Loucy (cell line): ENCODE measurements at regions not wholly inside any gene's neighbourhood (a gene's known extent, or its start where the extent isn't known, plus 50 kb on each side); places are given as distances from the start of the nearest gene placed in this dataset.

ENCODE experiments used
- H2AFZ ChIP-seq: fragments of 200-600 bp; sonication (generic); 2 replicates; pipeline ENCODE4 v1.6.0; 2016; ENCODE audit warnings: antibody characterized with exemption, mild to moderate bottlenecking, low read length, moderate library complexity
- H3F3A ChIP-seq: fragments of 200-600 bp; 2 replicates; pipeline ENCODE4 v1.6.0; 2016; ENCODE audit warnings: antibody characterized with exemption, low read depth, mild to moderate bottlenecking
- H3K27me3 ChIP-seq: fragments of 200-600 bp; sonication (generic); 2 replicates; pipeline ENCODE4 v1.6.1; 2014; ENCODE audit warnings: low read length, mild to moderate bottlenecking; ENCODE audit not compliant: insufficient read depth, poor library complexity, severe bottlenecking
- H3K36me3 ChIP-seq: fragments of 200-600 bp; sonication (generic); 2 replicates; pipeline ENCODE4 v1.6.1; 2016; ENCODE audit warnings: low read length; ENCODE audit not compliant: insufficient read depth
- H3K4me1 ChIP-seq: fragments of 200-600 bp; sonication (generic); 2 replicates; pipeline ENCODE4 v1.5.1; 2014; ENCODE audit warnings: low read length, mild to moderate bottlenecking; ENCODE audit not compliant: insufficient read depth, poor library complexity, severe bottlenecking
- H3K4me2 ChIP-seq: fragments of 200-600 bp; sonication (generic); 2 replicates; pipeline ENCODE4 v1.6.0; 2014; ENCODE audit warnings: antibody characterized with exemption, low read length, low read depth, mild to moderate bottlenecking; ENCODE audit not compliant: poor library complexity, severe bottlenecking
- H3K4me3 ChIP-seq: fragments of 200-600 bp; sonication (generic); 2 replicates; pipeline ENCODE4 v1.5.1; 2014; ENCODE audit warnings: low read length, mild to moderate bottlenecking, mixed read lengths; ENCODE audit not compliant: poor library complexity, severe bottlenecking
- H3K79me2 ChIP-seq: fragments of 200-600 bp; sonication (generic); 2 replicates; pipeline ENCODE4 v1.6.1; 2014; ENCODE audit warnings: low read length; ENCODE audit not compliant: insufficient read depth
- H3K9ac ChIP-seq: fragments of 200-600 bp; sonication (generic); 2 replicates; pipeline ENCODE4 v1.6.0; 2014; ENCODE audit warnings: mild to moderate bottlenecking, low read depth, low read length, moderate library complexity; ENCODE audit not compliant: poor library complexity, severe bottlenecking
- H3K9me2 ChIP-seq: fragments of 200-600 bp; sonication (generic); replicated peaks from 2 replicates; pipeline ENCODE4 v1.6.1; 2016; ENCODE audit warnings: low read depth, low read length, mixed read lengths
- H3K9me3 ChIP-seq: fragments of 200-600 bp; sonication (generic); 2 replicates; pipeline ENCODE4 v1.6.1; 2014; ENCODE audit warnings: mild to moderate bottlenecking, antibody characterized with exemption, low read length, low read depth; ENCODE audit not compliant: insufficient read depth
- H4K20me1 ChIP-seq: fragments of 200-600 bp; sonication (generic); 2 replicates; pipeline ENCODE4 v1.6.0; 2014; ENCODE audit warnings: antibody characterized with exemption, low read length, mild to moderate bottlenecking; ENCODE audit not compliant: insufficient read depth, poor library complexity, severe bottlenecking
- CTCF ChIP-seq: fragments of 200-600 bp; sonication (generic); conservative IDR thresholded peaks from 2 replicates; pipeline ENCODE4 v1.5.1; 2014; ENCODE audit warnings: mild to moderate bottlenecking, antibody characterized with exemption, low read length
- EZH2phosphoT487 ChIP-seq: fragments of 200-600 bp; IDR thresholded peaks from 2 replicates; pipeline ENCODE4 v1.6.1; 2018; ENCODE audit warnings: antibody characterized with exemption, mild to moderate bottlenecking, moderate library complexity, borderline replicate concordance

- Histone ChIP-seq H4K20me1 (no peaks in the 10 kb centered on the region), H3K9me2 (no peaks in the 10 kb centered on the region; the same call in 1 of the 2 replicates), H3K79me2 (no peaks in the 10 kb centered on the region), H3K9me3 (no peaks in the 10 kb centered on the region), H3K36me3 (no peaks in the 10 kb centered on the region), H3K27me3 (no peaks in the 10 kb centered on the region), H3K9ac (no peak overlapping the region), H3K4me2 (no peak overlapping the region), H3F3A (no peaks in the 10 kb centered on the region), H3K4me3 (no peak overlapping the region), H2AFZ (no peak overlapping the region), H3K4me1 (no peaks in the 10 kb centered on the region)
- TF ChIP-seq CTCF (no peak), EZH2phosphoT487 (no peak)
These were observed 394.5 kb upstream of the CHAC2 start for GRCh38 chr2:53373126-53373525.

- Histone ChIP-seq H4K20me1 (no peaks in the 10 kb centered on the region), H3K27me3 (no peaks in the 10 kb centered on the region), H3F3A (no peaks in the 10 kb centered on the region), H3K9me3 (no peaks in the 10 kb centered on the region), H3K79me2 (no peaks in the 10 kb centered on the region), H3K36me3 (no peaks in the 10 kb centered on the region), H3K9ac (no peak overlapping the region), H3K9me2 (no peaks in the 10 kb centered on the region), H3K4me2 (no peak overlapping the region), H3K4me1 (no peaks in the 10 kb centered on the region), H2AFZ (no peak overlapping the region), H3K4me3 (no peak overlapping the region)
- TF ChIP-seq CTCF (no peak), EZH2phosphoT487 (no peak)
These were observed 401.1 kb upstream of the CHAC2 start for GRCh38 chr2:53366543-53366942.

GRCh38 chr2:53362934-53363333 is 404.7 kb upstream of the CHAC2 start:
- Histone ChIP-seq H3K79me2 (no peaks in the 10 kb centered on the region), H3K36me3 (no peaks in the 10 kb centered on the region), H3F3A (no peaks in the 10 kb centered on the region), H3K4me2 (no peak overlapping the region), H3K27me3 (no peaks in the 10 kb centered on the region), H2AFZ (no peak overlapping the region), H3K4me3 (no peak overlapping the region), H3K9me2 (no peaks in the 10 kb centered on the region), H3K9me3 (no peaks in the 10 kb centered on the region), H4K20me1 (no peaks in the 10 kb centered on the region), H3K4me1 (no peaks in the 10 kb centered on the region), H3K9ac (no peak overlapping the region)
- TF ChIP-seq CTCF: no peak
- no peak for TF ChIP-seq EZH2phosphoT487
